ENCODE measurements at regions not wholly inside any gene's neighbourhood (a gene's known extent, or its start where the extent isn't known, plus 50 kb on each side); places are given as distances from the start of the nearest gene placed in this dataset.

GRCh38 chr1:34618381-34618780 is 136.5 kb upstream of the GJB5 start:
- no peak for DNase-seq

- DNase-seq = no peak
Observed at GRCh38 chr1:34619256-34619655, 135.6 kb upstream of the GJB5 start.

GRCh38 chr1:34621916-34622315 is 132.9 kb upstream of the GJB5 start:
- no peak for DNase-seq

- DNase-seq = no peak
Observed at GRCh38 chr1:34625521-34626015, 129.3 kb upstream of the GJB5 start.

- no peak for DNase-seq
Observed at GRCh38 chr1:34627465-34628240, 127.2 kb upstream of the GJB5 start.

- no peak for DNase-seq
Observed at GRCh38 chr1:34631126-34631525, 123.7 kb upstream of the GJB5 start.

GRCh38 chr1:34639701-34640100 is 115.1 kb upstream of the GJB5 start:
- no peak for DNase-seq

GRCh38 chr1:34640654-34641401 is 114.0 kb upstream of the GJB5 start:
- DNase-seq = no peak

GRCh38 chr1:34642679-34643078 is 112.2 kb upstream of the GJB5 start:
- no peak for DNase-seq

GRCh38 chr1:34645109-34645688 is 109.6 kb upstream of the GJB5 start:
- DNase-seq = no peak

- no peak for DNase-seq
Observed at GRCh38 chr1:34645919-34646318, 108.9 kb upstream of the GJB5 start.

- DNase-seq = no peak
Observed at GRCh38 chr1:34648501-34648900, 106.3 kb upstream of the GJB5 start.

- DNase-seq = no peak
Observed at GRCh38 chr1:34650090-34650489, 104.8 kb upstream of the GJB5 start.

- no peak for DNase-seq
Observed at GRCh38 chr1:34650800-34651199, 104.0 kb upstream of the GJB5 start.

GRCh38 chr1:34653110-34653509 is 101.7 kb upstream of the GJB5 start:
- DNase-seq = no peak

GRCh38 chr1:34655206-34655874 is 99.5 kb upstream of the GJB5 start:
- no peak for DNase-seq

GRCh38 chr1:34655875-34656240 is 99.0 kb upstream of the GJB5 start:
- DNase-seq = no peak

GRCh38 chr1:34656299-34656698 is 98.5 kb upstream of the GJB5 start:
- no peak for DNase-seq

- no peak for DNase-seq
Observed at GRCh38 chr1:34656731-34657130, 98.1 kb upstream of the GJB5 start.

GRCh38 chr1:34657266-34657665 is 97.6 kb upstream of the GJB5 start:
- DNase-seq = no peak

- DNase-seq = no peak
Observed at GRCh38 chr1:34657849-34658248, 97.0 kb upstream of the GJB5 start.

- DNase-seq = no peak
Observed at GRCh38 chr1:34663031-34663430, 91.8 kb upstream of the GJB5 start.

- no peak for DNase-seq
Observed at GRCh38 chr1:34668063-34668462, 86.8 kb upstream of the GJB5 start.
